ENCODE measurements at regions not wholly inside any gene's neighbourhood (a gene's known extent, or its start where the extent isn't known, plus 50 kb on each side); places are given as distances from the start of the nearest gene placed in this dataset.

DNA sequence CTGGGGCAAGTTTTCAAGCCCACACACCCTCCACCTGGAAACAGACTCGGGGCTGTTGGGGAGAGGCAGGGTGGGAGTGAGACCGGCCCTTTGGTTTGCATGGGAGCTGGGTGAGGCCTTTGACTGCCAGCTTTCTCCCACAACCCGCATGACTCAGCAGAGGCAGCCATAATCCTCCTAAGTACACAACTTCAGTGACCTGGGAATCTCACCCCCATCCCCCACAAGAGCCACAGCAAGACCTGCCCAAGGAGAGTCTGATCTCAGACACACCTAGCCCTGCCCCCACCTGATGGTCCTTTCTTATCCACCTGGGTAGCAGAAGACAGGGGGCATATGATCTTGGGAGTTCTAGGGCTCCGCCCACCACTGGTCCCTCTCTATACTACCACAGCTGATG is 1615.4 kb downstream of the EFNB2 start:
- Histone ChIP-seq H3K79me2 (ENCODE audit: insufficient read depth, low read depth, low read length) (no peaks in the 10 kb centered on the region), H3K36me3 (ENCODE audit: insufficient read depth, low read length) (no peaks in the 10 kb centered on the region), H3K27ac (ENCODE audit: low read depth, low read length, poor library complexity, severe bottlenecking) (no peak overlapping the region), H4K20me1 (ENCODE audit: insufficient read depth, low read length) (no peaks in the 10 kb centered on the region), H3K9me3 (ENCODE audit: low read length) (no peaks in the 10 kb centered on the region), H3K4me2 (ENCODE audit: low read length) (no peak overlapping the region), H3K4me3 (ENCODE audit: low read depth, low read length, poor library complexity, severe bottlenecking) (no peak overlapping the region), H3K9me2 (ENCODE audit: insufficient read depth, low read length) (no peaks in the 10 kb centered on the region), H2AFZ (ENCODE audit: low read length) (no peak overlapping the region), H3K4me1 (ENCODE audit: insufficient read depth, low read length, poor library complexity, severe bottlenecking) (no peaks in the 10 kb centered on the region)
- DNase-seq (ENCODE audit: low spot score) = no peak
- ChIA-PET POLR2A (no interaction called here), CTCF (ENCODE audit: unreplicated experiment) (no interaction called here)
- no TSS peak for BruUV-seq (replicated peaks)
- no peak for TF ChIP-seq EZH2phosphoT487 (IDR thresholded peaks at IDR 0.05; ENCODE audit: borderline replicate concordance, low read depth, low read length)
- TF ChIP-seq, protein P1, sequence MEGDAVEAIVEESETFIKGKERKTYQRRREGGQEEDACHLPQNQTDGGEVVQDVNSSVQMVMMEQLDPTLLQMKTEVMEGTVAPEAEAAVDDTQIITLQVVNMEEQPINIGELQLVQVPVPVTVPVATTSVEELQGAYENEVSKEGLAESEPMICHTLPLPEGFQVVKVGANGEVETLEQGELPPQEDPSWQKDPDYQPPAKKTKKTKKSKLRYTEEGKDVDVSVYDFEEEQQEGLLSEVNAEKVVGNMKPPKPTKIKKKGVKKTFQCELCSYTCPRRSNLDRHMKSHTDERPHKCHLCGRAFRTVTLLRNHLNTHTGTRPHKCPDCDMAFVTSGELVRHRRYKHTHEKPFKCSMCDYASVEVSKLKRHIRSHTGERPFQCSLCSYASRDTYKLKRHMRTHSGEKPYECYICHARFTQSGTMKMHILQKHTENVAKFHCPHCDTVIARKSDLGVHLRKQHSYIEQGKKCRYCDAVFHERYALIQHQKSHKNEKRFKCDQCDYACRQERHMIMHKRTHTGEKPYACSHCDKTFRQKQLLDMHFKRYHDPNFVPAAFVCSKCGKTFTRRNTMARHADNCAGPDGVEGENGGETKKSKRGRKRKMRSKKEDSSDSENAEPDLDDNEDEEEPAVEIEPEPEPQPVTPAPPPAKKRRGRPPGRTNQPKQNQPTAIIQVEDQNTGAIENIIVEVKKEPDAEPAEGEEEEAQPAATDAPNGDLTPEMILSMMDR (conservative IDR thresholded peaks at IDR 0.05; ENCODE audit: low read length) = no peak
- intact Hi-C loops (cut with micrococcal nuclease; ENCODE audit: unreplicated experiment) = no loop called here

DNA sequence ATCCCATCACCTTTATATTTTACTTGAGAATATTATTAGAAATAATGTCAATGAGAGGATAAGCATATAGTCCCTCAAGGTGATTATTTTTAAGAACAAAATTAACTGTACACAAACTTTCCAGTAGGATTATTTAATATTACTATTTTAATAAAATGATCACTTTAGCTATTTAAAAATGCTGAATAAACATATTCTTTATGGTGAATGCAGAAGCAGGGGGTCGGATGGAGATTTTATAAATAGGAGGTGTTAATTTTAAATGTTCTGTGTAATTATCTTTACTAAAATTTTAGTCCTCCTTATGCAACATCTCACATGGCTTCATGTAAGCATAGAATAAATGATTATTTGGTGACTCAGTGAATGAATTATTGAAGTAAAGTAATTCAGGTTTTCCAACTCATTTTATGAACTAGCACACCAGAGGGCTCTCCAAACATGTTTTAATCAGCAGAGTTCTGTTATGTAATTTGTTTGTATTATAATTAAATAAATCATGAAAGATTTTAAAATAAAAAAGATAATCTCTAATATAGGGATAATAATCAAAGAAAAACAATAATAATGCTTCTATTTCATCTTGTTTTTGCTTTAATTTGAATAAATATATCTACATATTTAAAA is 1635.2 kb downstream of the EFNB2 start:
- CTCF ChIA-PET (ENCODE audit: unreplicated experiment) = no interaction called here
- Histone ChIP-seq H3K79me2 (ENCODE audit: insufficient read depth, low read depth, low read length) (no peaks in the 10 kb centered on the region), H3K4me2 (ENCODE audit: low read length) (no peak overlapping the region), H3K4me3 (ENCODE audit: low read depth, low read length, poor library complexity, severe bottlenecking) (no peak overlapping the region), H3K9me2 (ENCODE audit: insufficient read depth, low read length) (no peaks in the 10 kb centered on the region), H3K4me1 (ENCODE audit: insufficient read depth, low read length, poor library complexity, severe bottlenecking) (no peaks in the 10 kb centered on the region), H3K27ac (ENCODE audit: low read depth, low read length, poor library complexity, severe bottlenecking) (no peak overlapping the region), H3K9me3 (ENCODE audit: low read length) (no peaks in the 10 kb centered on the region), H4K20me1 (ENCODE audit: insufficient read depth, low read length) (no peaks in the 10 kb centered on the region), H3K36me3 (ENCODE audit: insufficient read depth, low read length) (no peaks in the 10 kb centered on the region), H2AFZ (ENCODE audit: low read length) (no peak overlapping the region)
- intact Hi-C loops (cut with micrococcal nuclease; ENCODE audit: unreplicated experiment) = no loop called here
- BruUV-seq (replicated peaks) = no TSS peak
- POLR2A ChIA-PET = no interaction called here
- DNase-seq (ENCODE audit: low spot score) = no peak
- no peak for TF ChIP-seq EZH2phosphoT487 (IDR thresholded peaks at IDR 0.05; ENCODE audit: borderline replicate concordance, low read depth, low read length)
- TF ChIP-seq, protein P1 (conservative IDR thresholded peaks at IDR 0.05; ENCODE audit: low read length) = no peak

DNA sequence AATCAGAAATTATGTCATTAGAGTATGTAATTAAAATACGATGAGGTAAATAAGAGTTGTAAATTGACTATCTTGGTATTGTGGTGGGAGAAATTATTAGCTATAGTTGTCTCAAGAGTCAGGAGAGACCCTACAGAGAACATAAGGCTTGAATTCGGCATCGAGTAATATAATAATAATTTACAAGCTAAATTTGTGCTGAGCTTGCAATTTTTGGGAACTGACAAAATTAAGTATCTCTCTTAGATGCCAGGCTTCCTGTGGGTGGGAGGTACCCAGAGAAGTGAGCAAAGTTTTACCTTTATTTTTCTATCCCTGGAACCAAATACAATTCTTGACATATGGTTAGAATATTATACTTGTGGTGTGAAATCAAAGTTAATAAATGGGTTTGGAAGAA is 1637.0 kb downstream of the EFNB2 start:
- Histone ChIP-seq H3K4me3 (ENCODE audit: low read depth, low read length, poor library complexity, severe bottlenecking) (no peak overlapping the region), H4K20me1 (ENCODE audit: insufficient read depth, low read length) (no peaks in the 10 kb centered on the region), H3K9me3 (ENCODE audit: low read length) (no peaks in the 10 kb centered on the region), H3K36me3 (ENCODE audit: insufficient read depth, low read length) (no peaks in the 10 kb centered on the region), H3K4me1 (ENCODE audit: insufficient read depth, low read length, poor library complexity, severe bottlenecking) (no peaks in the 10 kb centered on the region), H3K9me2 (ENCODE audit: insufficient read depth, low read length) (no peaks in the 10 kb centered on the region), H3K27ac (ENCODE audit: low read depth, low read length, poor library complexity, severe bottlenecking) (no peak overlapping the region), H3K79me2 (ENCODE audit: insufficient read depth, low read depth, low read length) (no peaks in the 10 kb centered on the region), H2AFZ (ENCODE audit: low read length) (no peak overlapping the region), H3K4me2 (ENCODE audit: low read length) (no peak overlapping the region)
- POLR2A ChIA-PET = interaction anchor here (1.4 kb wide), 1 partner anchor 17 kb away, joined by 3 read pairs; no protein-coding TSS in a partner anchor
- intact Hi-C loops (cut with micrococcal nuclease; ENCODE audit: unreplicated experiment) = no loop called here
- CTCF ChIA-PET (ENCODE audit: unreplicated experiment) = no interaction called here
- TF ChIP-seq, protein P1 (conservative IDR thresholded peaks at IDR 0.05; ENCODE audit: low read length) = no peak
- no peak for TF ChIP-seq EZH2phosphoT487 (IDR thresholded peaks at IDR 0.05; ENCODE audit: borderline replicate concordance, low read depth, low read length)
- BruUV-seq (replicated peaks) = no TSS peak
- DNase-seq (ENCODE audit: low spot score) = no peak

All from OCI-LY7 (cell line).